ENCODE measurements at regions not wholly inside any gene's neighbourhood (a gene's known extent, or its start where the extent isn't known, plus 50 kb on each side); places are given as distances from the start of the nearest gene placed in this dataset.

DNA sequence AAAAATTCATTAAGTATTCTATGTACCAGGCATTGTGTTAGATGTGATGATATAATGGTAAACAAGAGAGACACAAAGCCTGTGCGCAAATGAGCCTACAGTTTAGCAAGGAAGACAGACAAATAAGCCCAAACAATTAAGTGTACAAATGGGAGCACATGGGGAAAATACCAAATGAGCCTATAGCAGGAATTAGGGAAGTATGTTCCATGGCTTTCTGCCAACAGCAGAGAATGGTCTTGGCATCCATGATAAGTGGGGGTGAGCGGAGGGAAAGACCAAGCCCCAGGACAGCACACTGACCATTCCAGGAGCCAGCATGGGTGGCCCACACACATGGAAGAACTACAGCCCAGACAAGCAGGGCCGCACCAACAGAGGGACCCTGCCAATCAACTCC, 369.7 kb downstream of the DEPDC1B start:
- no peak for DNase-seq

DNA sequence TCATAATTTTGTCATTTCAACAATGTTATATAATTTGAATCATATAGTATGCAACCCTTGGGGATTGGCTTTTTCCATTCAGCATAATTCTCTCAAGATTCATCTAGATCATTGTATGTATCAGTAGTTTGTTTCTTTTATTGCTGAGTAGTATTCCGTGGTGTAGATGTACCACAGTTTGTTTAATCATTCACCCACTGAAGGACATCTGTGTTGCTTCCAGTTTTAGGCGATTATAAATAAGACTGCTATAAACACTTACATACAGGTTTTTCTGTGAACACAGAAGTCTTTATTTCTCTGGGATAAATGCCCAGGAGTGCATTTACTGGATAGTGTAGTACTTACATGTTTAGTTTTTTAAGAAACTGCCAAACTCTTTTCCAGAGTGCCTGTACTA, 374.1 kb downstream of the DEPDC1B start:
- DNase-seq: no peak

DNA sequence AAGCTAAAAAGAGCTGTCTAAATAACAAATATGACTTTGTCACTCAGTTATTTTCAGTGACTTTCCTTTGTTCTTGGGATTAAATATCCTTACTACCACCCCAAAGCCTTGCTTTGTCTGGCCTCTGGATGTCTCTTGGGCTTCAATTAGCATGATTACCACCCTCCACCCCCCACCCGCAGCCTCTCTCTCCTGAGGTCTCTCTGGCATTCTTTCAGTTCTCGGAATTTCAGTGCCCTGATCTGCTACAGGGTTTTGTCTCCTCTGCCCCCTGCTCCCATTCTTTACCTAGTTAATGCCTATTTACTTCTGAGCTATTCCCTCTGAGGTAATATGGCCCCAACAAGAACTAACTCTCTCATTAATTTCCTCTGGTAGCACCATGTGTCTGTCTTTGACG, 376.4 kb downstream of the DEPDC1B start:
- DNase-seq: no peak

DNA sequence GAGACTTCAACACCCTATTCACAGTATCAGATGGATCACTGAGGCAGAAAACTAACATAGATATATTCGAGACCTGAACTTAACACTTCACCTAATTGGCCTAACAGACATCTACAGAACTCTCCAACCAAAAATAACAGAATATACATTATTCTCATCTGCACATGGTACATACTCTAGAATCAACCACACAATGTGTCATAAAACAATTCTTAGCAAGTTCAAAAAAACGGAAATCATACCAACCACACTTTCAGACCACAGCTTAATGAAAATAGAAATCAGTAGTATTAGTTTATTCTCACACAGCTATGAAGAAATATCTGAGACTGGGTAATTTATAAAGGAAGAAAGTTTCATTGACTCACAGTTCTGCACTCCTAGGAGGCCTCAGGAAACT, 387.9 kb downstream of the DEPDC1B start:
- no peak for DNase-seq

DNA sequence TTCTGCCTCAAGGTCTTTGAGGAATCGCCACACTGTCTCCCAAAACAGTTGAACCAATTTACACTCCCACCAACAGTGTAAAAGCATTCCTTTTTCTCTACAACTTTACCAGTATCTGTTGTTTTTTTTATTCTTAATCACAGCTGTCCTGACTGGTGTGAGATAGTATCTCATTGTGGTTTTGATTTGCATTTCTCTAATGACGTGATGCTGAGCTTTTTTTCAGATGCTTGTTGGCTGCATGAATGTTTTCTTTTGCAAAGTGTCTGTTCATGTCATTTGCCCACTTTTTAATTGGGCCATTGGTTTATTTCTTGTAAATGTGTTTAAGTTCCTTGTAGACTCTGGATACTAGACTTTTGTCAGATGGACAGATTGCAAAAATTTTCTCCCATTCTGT, 400.0 kb downstream of the DEPDC1B start:
- DNase-seq: no peak

DNA sequence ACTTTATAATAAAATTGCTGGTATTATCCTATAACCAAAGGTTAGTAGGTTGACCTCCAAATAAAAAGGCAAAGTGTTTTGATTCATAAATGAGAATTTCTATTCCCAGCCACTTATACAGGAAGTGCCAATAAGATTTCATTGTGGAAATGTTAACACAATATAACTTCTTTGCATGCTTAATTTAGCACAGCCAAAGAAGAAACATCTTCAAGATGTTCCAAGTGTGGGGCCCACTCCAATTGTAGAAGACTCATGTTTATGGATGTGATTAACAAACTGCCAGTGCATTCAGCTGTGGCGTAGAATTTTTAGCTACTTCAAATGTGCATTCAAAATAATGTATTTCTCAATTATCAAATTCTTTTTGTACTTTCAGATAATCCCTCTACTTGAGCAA, 402.3 kb downstream of the DEPDC1B start:
- DNase-seq: no peak

DNA sequence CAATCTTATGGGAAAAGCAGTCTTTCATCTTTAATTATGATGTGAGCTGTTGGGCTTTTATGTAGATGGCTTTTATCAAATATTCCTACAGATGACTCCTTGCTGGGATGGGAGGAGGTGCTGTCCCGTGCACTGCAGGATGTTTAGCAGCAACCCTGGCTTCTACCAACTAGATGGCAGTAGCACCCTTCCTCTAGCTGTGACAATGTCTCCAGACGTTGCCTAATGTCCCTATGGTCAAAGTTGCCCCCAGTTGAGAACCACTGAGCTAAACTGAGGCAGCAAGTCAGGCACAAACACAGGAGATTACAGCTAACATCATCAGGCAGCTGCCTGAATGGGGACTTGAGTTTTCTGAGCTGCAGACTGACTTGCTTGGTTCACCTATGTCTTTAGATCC, 401.9 kb upstream of the PDE4D start:
- DNase-seq: no peak

DNA sequence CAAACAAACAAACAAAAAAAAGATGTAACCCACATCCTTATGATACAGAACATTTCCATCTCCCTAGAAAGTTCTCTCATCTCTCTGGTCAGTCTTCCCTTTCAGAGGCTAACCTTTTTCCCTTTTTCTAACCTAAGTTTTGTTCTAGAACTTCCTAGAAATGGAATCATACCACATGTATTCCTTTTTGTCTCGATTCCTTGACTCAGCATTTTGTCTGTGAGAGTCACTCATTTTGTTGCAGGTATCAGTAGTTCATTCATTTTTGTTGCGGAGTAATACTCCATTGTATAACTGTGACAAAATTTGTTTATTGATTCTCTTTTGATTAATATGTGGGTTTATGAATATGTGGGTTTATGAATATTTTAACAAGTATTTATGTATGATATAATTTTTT, 400.0 kb upstream of the PDE4D start:
- DNase-seq: no peak

DNA sequence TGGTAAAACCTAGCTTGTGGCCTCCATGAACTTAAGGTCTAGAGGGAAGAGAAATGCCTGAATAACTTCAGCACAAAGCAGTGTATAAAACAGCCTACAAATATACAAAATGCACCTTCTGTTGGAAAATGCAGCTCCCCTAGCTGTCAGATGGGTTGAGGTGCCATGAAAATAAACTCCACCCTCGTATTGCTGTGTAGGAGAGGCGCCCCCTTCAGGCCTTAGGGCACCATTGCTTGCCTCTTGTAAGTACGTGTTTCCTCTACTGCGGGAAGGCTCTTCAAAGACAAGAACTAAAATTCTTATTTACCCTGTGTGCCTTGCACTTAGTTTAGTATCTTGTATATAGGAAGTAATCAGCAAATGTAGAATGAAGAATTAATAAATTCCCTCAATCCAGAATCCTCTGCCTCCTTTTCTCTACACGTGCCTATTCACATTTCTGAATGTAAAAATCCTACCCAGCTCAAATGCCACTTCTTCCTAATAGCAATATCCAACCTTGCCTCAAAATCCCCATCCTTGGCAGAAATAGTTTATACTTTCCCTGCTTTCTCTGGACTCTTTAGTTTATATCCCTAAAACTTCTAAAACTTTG, 393.7 kb upstream of the PDE4D start:
- peak; percentile 17 to 20 for DNase-seq

DNA sequence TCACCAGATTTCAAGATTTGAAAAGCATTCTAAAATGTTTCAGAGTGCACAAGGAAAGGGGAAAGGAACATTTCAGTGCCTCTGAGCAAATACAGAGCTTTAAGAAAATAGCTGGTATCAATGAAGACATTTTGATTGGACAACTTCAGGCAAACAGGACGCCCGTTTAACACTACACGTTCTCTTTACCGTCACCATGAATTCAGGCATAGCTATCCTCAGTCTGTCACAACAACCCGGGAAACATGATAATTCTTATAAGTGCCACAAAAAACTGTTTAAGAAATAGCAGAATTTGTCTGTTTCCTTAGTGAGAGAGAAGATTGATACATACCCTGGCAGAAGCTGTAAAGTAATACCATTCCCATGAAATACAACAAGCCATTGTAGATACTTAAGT, 392.4 kb upstream of the PDE4D start:
- no peak for DNase-seq

DNA sequence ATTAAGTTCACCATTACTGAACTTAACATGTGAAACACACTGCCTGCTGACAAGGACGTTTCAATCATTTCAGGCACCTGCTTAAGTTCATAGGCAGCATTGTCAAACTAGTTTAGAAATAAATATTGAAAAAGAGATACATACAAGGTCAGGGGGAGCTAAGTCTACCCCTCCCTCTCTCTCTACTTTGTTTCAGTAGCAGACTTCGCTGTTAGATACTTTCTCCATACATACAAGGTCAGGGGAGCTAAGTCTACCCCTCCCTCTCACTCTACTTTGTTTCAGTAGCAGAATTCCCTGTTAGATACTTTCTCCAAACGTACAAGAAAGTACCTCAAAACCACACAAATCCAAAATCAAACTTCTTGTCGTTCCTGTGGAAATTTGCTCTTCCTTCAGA, 387.4 kb upstream of the PDE4D start:
- no peak for DNase-seq

DNA sequence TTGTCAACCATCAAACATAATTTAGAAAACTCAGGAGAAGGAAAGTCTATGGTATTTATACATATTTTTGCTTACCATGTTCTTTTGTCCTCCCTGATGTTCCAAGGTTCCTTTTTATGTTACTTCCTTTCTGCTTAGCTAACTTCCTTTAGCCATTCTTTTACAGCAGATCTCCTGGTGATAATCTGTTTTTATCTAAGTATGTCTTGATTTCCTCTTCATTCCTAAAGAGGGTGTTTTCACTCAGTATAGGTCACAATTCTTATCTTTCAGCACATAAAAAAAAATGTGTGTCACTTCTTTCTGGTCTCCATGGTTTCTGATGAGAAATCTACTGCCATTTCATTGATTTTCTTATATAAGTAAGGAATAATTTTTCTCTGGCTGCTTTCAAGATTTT, 384.4 kb upstream of the PDE4D start:
- DNase-seq: no peak

DNA sequence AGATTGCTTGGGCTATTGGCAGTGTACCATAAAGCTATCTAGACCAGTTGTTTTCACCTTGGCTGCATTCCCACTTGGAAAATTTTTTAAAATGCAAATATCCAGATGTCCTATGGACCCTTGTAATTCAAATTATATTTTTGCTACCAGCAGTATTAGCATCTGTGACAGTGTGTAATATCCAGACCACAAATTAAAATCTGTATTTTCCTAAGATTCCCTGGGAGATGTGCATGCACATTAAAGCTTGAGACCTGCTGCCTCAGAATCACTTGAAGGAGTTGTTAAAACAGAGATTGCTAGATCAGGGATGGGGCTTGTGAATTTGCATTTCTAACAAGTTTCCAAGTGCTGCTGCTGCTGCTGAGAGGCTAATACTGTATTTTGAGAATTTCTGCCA, 381.2 kb upstream of the PDE4D start:
- DNase-seq: no peak

DNA sequence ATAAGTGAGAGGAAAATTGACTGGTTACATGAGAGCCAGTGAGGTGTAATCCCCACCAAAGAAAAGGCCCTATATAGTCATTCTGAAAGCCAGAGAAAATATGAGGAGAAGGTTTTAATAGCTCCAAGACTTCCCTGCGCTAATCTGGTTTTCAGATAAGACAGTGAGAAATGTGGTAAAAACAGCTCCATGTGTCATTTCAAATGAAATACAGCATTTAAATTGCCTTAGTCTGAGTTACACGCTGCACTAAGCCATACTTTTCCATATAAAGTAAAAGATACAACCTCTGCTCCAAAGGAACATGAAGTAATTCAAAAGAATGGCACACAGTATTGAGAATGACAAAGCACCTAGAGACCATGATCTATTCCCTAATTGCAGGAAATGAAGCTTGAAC, 378.0 kb upstream of the PDE4D start:
- no peak for DNase-seq

DNA sequence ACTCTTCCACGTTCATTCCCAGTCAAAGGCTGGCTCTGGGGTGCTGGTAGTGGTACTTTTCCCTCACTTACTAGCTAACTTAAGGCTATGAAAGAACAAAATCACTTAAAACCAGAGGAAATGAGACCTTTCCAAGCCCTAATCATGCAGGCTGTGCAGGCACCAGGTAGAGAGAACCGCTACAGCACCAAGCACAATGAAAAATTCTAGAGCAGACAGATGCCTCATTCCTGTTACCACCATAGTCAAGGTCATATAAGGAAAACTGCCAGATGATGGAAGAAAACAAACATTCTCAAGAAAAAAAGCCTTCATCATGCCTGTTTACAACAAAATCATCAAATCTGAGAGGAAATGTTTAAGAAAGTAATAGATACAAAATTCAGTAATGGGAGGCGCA, 374.4 kb upstream of the PDE4D start:
- DNase-seq: no peak

DNA sequence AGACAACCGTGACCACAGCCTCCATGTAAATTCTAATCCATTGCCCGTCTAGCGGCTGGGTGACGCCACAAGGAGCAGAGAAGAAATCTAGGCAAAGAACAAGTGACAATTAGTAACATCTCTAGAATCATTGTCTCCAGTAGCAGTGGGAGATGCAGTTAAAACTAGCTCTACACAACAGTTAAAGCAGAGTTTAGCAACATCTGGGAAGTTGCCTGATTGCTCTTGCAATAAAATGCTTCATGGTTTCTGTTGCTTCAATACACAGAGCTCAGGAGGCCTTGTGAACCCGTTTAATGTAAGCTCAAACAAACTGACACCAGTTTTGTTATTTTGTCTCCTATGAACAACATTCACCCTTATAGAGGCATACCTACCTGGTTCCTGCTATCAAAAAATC, 369.8 kb upstream of the PDE4D start:
- DNase-seq: no peak

DNA sequence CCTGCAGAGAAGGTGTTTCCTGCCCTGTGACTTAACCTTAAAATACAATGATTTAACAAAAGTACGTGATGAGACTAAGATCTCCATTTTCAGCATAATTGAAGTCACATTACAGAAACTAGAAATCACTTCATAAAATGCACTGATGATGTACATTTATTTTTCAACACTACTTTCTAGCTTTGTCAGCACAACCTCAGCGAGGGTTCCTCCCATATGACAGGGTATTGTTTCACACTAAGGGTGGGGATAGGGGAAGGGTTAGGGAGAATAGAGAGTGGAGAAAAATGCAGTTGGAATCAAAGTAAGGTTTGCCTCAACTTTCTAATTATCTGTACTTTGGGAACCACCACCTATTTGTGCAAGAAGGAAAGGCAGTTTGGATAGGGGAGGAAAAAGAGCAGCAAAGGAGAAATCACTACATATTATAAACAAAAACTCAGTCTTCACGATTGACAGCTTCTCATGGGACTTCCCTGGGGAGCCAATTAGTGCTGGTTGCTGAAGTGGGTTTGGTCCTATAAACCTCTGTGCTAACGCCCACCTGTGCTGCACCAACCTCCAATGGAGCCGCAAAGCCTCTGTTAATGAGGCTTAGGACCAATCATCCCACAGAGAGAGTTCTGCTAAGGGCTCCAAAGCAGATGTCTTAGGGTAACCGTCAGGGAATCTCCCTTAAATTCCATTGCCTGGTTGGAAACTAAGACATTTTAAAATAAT, 369.2 kb upstream of the PDE4D start:
- no peak for DNase-seq

DNA sequence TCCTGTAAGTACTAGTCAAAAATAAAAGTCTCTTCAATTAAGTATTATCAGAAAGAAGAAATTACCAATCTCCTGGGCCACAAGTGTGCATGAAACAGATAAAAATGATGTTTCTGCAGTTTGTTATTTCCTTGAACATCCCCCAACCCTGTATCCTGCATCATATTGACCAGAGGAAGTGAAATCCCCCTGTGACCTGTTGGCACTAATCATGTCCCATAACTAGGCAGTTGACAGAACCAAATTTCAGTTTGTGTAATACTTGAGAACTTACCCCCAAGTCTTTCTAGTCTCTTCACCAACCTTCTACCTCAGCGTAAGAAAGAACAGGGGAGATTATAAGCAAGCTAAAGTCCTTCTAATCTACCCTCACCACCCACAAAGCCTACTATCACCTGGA, 368.2 kb upstream of the PDE4D start:
- DNase-seq: no peak

DNA sequence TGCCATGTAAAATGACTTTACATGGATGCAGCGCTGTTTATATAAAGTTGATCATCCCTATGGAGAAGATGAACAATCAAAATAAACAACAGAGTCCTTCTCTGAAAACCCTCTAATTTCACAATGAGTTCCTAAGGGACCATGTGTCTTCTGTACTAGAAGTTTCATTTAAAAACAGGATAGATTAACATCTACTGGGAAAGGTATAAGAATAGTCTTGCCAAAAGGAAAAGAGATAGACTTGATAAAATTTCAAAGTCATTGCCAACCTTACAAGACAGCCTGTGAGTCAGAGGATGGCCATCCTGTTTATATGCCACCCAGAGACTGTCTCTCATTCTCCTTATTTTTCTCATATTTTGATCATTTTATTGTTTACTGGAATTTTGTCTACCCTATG, 367.1 kb upstream of the PDE4D start:
- DNase-seq: no peak

DNA sequence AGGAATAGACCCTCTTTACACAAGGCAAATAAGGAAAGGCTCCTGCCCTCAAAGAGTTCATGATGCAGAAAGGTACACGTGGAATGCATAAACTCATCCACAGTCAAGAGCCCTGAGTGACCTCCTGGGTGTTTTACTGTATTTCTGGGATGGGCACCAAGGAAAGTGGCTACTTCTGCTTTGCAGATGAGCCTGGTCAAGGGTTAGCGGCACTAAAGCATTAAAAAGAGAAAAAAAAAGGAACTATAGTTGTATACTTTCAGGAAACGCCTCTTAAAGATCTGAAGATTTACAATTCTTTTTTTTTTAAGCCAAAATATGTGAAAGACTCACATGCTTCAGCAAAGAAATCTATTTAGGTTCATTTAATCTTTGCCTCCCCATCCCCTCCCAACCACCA, 366.2 kb upstream of the PDE4D start:
- DNase-seq: no peak

DNA sequence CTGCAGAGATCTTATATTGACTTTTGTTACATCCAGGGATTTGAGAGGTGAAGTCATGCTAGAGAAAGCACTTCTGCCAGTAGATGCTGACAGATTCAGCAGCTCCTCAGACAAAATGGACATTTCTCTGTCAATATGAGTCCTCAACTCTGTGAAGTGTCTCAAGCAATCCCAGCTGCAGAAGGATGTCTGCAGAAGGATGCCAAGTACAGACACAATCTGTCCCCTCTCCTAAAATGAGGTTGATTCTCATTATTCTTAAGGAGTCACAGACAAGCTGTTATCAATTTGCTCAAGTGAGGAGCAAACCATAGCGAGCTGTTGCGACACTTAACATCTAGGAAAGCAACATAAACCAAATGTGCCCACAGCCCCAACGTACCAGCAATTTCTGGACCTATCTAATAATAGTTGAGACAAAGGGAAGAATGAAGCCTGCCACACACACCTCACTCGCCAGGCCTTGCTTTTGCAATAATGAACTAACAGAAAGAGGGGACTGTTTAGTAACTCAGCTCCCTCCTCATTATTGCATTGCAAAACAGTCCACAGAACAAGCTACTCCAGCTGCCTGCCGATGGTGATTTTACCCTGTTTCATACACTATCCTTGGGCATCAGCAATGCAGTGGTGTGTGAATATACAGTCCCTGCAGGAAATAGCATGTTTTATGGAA, 364.2 kb upstream of the PDE4D start:
- no peak for DNase-seq

DNA sequence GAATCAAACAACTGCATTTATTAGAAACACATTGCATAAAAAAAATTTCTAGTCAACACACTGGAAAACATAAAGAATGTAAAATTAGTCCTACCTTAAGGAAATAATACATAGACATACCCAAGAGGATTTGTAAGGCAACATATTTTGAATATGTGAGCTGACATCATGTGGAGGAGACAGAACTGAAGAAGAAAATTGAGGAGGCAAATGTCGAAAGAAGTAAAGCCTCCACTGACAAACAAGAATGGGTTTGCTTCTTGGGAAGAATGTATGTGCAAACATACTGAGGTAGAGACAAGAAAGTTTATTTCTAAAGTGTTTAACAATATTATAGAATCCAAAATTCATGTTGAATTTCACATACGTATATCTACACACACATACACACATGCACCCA, 363.0 kb upstream of the PDE4D start:
- no peak for DNase-seq

DNA sequence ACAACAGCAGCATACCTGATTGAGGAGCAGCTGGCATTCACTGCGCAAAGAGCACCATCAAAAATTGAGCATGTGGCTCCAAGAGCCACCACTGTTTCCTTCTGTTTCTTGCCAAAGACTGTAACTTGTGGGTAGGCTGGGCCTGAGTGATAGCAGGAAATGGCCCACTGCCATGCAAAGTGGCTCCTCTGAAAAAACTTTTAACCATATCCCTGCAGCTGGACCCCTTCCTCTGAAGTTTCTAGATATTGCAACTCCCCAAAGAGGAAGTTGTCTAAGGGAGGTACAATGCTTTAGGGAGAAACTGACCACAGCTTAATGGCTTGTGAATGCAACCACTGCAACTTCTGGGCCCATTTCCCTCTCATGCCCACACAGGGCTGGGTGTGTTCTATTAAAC, 355.4 kb upstream of the PDE4D start:
- DNase-seq: no peak

DNA sequence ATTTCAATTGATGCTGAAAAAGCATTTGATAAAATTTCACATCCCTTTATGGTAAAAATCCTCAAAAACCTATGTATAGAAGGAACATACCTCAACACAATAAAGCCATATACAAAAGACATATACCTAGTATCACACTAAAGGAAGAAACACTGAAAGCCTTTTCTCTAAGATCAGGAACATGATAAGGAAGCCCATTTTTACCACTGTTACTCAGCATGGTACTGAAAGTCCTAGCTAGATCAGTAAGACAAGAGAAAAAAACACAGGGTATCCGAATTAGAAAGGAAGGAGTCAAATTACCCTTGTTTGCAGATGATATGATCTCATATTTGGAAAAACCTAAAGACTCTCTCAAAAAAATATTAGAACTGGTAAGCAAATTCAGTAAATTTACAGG, 350.2 kb upstream of the PDE4D start:
- no peak for DNase-seq

Data from activated T-cell treated with anti-CD3 and anti-CD28 coated beads, Interleukin-2, amount 50 U/mL, for 48 hours (primary cell).